Stimulated activated CD4-positive, alpha-beta T cell treated with anti-CD3 and anti-CD28 coated beads, Interleukin-15, amount 100 ng/mL, for 24 hours (primary cell): ENCODE measurements at regions not wholly inside any gene's neighbourhood (a gene's known extent, or its start where the extent isn't known, plus 50 kb on each side); places are given as distances from the start of the nearest gene placed in this dataset.
"Not testable (repeated sequence)": the region's sequence is repeated elsewhere in the genome, so short reads cannot be mapped to it uniquely, and the experiment has no call there.

Experiments
- DNase-seq: peaks from one replicate; pipeline ENCODE4 v3.0.0-alpha.2; 2020

DNA sequence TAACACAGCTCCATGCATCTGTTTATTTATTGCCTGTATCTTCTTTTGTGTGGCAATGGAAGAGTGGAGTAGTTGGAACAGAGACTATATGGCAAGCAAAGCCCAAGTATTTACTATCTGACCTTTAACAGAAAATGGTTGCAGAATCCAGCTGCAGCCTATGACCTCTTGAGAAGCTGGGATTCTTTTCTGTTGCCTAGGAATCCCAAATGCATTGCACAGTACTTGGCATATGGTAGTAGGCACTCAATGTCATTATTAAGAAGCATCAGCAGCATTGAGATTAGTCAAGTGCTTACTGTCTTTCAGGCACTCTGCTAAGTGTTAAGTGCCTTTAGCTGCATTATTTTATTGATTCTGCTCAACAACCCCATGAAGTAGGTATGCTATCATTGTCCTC, 331.6 kb downstream of the CCDC85A start:
- DNase-seq: no peak

DNA sequence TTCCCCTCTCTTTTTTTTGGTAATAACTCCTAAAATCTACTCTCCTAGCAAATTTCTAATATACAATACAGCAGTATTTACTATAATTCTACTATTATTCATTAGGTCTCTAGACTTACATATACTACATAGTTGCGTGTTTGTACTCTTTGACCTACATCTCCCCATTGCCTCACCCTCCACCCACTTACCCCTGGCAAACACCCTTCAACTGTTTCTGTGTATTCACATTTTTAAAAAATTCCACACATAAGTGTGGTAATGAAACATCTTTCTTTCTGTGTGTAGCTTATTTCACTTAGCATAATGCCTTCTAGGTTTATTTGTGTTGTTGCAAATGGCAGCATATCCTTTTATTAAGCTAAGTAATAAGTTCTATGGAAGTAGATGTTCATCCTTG, 336.0 kb downstream of the CCDC85A start:
- no peak for DNase-seq

- DNase-seq: no peak
Measured at GRCh38 chr2:56522605-56523089, 338.9 kb downstream of the CCDC85A start.

DNA sequence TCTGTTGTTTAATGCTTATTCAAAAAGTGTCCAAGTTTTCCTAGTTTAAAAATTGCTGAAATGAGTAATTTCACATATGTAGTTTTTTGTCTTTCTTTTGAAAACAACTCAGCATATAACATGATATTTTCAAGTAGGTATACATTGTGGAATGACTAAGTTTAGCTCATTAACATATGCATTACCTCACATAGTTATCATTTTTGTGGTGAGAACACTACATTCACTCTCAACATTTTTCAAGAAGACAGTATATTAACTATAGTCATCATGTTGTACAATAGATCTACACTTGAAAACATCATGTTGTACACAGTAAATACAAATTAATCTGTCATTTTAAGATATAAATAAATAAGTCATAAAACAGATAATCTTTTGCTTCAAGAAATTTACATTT, 340.0 kb downstream of the CCDC85A start:
- no peak for DNase-seq

DNA sequence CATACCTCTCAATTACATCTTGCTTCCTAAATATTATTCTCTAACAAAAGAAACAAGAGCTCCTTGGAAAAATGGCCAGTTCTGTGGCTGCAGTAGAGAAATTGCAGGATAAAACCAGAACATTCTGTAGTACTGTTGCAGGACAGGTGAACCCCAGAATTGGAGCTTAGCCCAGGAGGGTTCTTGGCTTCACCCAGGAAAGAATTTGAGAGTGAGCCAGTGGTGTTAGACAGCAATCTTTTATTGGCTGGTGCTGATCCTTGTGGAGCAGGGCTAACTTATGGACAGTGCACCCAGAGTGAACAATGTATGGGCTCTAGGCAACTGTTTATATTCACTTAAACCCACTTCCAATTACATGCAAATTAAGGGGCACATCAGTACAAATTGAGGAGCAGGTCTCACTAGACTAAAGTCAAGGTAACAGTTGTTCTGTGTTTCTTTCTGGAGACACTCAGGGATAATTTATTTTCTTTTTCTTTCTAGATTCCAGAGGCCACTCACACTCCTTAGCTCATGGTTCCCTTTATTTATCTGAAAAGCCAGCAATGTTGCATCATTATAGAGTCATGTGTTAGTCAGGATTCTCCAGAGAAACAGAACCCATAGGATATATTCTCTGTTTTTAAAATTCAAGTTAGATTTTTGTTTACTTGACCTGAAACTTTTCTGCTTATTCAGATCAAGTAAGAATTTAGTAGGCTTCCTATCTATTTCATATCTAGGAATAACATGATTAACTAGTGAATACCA, 348.1 kb downstream of the CCDC85A start:
- no peak for DNase-seq

DNA sequence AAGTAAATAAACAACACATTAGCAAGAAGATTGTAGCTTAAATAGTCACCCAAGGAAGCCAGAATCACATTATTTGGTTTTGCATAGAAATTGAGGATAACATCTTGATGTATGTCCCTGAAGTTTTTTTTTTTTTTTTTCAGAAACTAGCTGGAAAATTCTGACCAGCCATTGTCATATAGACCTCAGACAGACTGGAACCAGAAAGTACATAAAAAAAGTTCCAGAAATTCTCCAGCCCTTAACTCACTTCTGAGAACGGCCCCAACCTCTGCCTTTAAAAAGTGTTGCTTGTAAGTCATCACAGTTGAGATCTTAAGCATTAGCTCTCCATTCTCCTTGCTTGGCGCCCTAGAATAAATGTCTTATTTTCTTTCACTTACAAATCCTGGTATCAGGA, 350.5 kb downstream of the CCDC85A start:
- no peak for DNase-seq

DNA sequence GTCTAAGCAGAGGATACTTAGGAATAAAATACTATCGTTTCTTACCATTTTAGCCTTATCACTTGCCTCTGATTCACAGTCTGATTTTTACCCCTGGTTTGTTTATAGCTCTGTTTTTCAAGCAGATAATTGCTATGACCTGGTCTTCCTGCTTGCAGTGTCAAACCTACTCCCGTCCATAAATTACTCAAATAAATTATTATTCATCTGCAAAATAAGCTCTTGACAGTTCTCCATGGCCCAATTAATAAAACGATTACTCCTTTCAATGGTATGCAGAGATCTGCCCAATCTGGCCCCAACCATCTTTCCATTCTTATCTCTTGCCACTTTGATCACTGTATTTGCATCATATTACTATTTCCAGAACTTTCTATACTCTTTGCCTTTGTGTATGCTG, 354.0 kb downstream of the CCDC85A start:
- DNase-seq: no peak

DNA sequence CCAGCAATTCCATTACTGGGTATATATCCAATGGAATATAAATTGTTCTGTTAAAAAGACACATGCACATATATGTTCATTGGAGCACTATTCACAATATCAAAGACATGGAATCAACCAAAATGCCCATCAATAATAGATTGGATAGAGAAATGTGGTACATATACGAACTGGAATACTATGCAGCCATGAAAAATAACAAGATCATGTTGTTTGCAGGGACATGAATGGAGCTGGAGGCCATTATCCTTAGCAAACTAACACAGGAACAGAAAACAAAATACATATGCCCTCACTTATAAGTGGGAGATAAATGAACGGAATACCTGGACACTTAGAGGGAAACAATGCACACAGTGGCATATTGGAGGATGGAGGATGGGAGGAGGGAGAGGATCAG, 355.8 kb downstream of the CCDC85A start:
- no peak for DNase-seq

- no peak for DNase-seq
Measured at GRCh38 chr2:56540467-56540866, 356.7 kb downstream of the CCDC85A start.

DNA sequence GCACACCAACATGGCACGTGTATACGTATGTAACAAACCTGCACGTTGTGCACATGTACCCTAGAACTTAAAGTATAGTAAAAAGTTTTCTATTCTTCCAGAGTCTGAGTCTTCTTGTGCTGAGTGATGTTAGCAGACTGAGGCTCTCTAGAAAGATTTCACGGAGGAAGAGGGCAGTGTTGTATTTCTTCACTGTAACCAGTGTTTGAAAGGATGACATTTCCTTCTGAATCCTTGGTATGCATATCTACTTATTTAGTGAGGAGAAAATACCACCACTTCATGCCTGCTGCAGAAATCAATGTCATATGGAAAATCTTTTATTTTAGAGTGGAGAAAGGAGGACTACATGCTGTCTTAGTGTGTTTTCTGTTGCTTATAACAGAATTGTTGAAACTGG, 357.1 kb downstream of the CCDC85A start:
- DNase-seq: no peak

DNA sequence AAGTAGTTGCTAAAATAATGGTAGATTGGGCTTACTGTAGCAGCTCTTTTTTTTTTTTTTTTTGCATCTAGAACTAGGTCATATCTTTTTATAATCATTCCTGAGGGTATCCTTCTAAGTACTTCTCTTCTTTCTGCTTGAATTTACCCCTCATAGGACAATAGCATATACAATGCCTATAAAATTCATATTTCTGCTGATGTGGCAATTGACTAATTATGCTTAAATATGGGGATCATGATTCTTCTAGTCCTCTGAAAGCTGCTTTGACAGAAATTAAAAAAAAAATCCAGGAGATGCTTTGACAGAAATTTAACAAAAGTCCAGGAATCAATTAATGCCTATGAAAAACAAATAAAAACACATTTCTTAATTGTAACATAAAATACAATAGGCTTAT, 358.4 kb downstream of the CCDC85A start:
- no peak for DNase-seq

DNA sequence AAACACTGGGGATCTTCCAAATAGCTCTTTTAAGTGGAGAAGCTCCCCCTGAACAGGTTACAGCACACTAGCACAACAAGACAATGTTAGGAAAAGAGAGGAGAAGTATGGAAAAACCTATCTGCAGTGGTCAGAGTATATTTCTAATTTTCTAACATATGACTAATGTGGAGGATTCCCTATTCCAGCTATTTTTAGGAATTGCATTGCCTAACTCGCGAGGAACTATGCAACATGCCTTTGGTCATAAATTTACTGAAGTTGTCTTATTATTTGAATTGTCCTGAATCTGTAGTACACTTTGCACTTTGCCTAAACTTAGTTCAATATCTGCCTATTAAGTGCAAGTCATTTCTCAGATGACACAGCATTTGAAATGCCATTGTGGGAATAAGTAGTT, 381.4 kb downstream of the CCDC85A start:
- DNase-seq: no peak

GRCh38 chr2:56571074-56571473, 387.3 kb downstream of the CCDC85A start:
- no peak for DNase-seq

- no peak for DNase-seq
Measured at GRCh38 chr2:56576001-56576400, 392.2 kb downstream of the CCDC85A start.

DNA sequence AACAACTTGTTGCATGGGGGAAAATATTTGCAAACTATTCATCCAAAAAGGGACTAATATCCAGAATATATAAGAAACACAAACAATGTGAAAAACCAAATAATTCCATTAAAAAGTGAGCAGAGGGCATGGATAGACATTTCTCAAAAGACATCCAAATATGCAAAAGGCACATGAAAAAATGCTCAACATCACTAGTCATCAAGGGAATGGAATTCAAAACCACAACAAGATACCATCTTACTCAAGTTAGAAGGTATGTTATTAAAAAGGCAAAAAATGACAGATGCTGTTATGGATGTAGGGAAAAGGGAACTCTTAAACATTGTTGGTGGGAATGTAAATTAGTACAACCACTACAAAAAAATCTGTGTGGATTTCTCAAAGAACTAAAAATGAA, 396.5 kb downstream of the CCDC85A start:
- DNase-seq: no peak

GRCh38 chr2:56582570-56582969, 398.8 kb downstream of the CCDC85A start:
- no peak for DNase-seq

DNA sequence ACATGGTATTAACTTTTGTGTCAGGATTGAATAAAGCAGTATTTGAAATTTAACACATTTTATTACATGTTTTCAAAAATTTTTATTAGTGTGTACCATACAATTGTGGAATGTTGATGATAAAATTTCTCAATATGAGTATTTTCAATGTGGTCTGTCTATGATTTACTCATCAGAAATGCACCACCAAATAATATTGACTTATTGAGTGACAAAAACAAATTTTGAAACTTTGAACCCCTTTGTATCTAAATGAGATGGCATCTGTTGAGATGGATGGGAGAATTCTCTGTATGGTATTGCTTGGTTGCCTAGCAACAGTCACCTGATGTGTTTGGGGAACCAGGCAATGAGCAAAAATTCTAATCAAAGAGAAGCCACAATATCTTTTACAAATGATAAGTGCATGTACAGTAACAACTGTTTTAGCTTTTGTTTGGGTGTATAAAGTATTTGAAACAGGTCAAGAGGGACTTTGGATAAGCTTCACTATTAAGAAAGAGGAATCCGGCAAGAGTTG, 400.1 kb downstream of the CCDC85A start:
- no peak for DNase-seq

DNA sequence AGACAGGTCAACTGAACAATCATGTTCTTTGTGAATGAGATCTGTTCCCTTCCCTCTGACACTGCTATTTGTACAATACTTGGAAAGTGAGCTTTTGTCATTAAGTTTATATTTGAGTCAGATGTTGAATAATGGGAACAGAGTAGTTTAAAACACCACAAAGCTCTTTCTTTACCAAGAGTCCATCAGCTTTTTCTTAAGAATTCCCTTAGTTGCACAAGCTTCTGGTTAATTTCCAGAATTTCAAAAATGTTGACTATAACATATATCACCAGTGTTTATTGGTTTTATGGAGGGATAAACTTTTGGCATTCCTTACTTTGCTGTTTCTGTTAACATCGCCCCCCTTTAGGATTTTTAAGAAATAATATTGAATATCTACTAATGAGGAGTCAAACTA, 403.7 kb downstream of the CCDC85A start:
- DNase-seq: no peak

DNA sequence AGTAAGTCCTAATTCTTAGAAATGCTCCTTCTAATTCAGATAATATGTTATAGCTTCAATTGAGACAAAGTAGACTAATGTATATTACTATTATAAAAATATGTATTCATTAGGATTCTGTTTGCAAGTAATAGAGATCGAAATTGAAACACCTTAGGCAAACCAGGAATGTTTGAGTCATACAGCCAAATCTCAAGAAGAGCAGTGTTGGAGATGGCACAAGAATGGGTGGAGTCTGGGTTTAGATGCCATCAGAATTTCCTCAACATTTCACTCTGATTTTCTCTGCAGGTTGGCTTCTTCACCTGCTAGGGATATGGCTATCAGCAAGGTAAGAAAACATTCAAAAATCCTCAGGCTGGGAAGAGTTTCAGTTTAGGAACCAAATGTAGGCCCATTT, 405.4 kb downstream of the CCDC85A start:
- DNase-seq: no peak

GRCh38 chr2:56589835-56590234, 406.0 kb downstream of the CCDC85A start:
- DNase-seq: no peak

DNA sequence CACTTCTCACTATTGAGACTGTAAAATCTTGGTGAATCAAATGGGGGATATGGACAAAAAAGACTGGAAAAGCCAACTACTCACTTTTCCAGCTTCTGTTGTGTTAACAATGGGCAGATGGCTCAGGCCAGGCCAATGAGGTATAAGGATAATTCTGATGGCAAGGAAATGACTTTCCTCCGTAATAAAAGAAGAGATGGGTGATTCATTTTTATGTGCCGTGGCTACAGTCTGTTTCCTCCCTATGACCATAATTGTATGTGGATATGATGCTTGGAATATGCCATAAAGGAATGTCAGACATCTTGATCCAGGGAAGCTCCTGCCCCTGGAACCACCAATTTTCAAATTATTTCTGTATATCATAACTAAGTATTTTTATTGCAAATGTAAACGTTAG, 406.8 kb downstream of the CCDC85A start:
- no peak for DNase-seq

GRCh38 chr2:56606086-56606485, 422.3 kb downstream of the CCDC85A start:
- not testable (repeated sequence) for DNase-seq

GRCh38 chr2:56613254-56613653, 429.5 kb downstream of the CCDC85A start:
- no peak for DNase-seq

- DNase-seq: no peak
Measured at GRCh38 chr2:56613920-56614319, 430.1 kb downstream of the CCDC85A start.

DNA sequence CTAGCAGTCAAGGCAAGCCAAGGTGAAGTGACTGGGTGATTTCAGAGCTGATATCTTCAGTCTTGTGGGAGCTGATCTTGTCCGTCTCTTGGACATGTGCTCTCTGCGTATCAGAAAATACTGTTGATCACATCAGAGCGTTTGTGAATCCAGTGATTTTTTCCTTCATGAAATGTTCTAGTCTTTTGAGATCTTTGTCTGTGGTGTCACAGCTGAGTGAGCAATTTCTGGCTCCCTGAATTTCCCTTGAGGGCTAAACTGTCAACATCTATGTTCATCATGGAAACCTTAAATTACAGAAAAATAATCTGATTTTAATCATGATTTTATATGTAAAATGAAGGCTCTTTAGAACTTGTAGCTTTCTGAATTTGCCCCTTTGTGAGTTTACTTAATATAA, 432.0 kb downstream of the CCDC85A start:
- no peak for DNase-seq
